ENCODE measurements at regions not wholly inside any gene's neighbourhood (a gene's known extent, or its start where the extent isn't known, plus 50 kb on each side); places are given as distances from the start of the nearest gene placed in this dataset.

DNA sequence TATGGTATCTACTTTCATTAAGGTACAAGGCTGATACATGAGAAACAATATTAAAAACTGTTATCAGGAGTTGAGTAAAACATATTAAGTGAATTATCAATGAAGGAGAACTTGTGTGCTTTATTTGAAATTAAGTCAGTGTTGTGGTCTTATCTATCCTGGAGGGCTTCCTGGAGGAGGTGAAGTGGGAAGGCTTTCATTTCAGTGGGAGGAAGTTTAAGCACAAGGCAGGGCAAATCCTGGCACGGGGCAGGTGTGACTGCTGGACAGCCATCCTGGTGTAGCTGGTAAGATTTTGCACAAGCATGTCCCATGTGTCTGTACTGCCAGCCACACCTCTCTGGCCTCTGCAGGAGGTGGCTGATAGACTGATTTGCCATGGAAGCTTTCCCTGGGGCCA is 159.7 kb upstream of the SKOR2 start:
- TF ChIP-seq, protein P1, sequence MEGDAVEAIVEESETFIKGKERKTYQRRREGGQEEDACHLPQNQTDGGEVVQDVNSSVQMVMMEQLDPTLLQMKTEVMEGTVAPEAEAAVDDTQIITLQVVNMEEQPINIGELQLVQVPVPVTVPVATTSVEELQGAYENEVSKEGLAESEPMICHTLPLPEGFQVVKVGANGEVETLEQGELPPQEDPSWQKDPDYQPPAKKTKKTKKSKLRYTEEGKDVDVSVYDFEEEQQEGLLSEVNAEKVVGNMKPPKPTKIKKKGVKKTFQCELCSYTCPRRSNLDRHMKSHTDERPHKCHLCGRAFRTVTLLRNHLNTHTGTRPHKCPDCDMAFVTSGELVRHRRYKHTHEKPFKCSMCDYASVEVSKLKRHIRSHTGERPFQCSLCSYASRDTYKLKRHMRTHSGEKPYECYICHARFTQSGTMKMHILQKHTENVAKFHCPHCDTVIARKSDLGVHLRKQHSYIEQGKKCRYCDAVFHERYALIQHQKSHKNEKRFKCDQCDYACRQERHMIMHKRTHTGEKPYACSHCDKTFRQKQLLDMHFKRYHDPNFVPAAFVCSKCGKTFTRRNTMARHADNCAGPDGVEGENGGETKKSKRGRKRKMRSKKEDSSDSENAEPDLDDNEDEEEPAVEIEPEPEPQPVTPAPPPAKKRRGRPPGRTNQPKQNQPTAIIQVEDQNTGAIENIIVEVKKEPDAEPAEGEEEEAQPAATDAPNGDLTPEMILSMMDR (IDR thresholded peaks at IDR 0.05; ENCODE audit: borderline replicate concordance, extremely low read depth, low read length, poor library complexity, severe bottlenecking) = no peak
- TF ChIP-seq EZH2 (IDR thresholded peaks at IDR 0.05; ENCODE audit: borderline replicate concordance, low read depth, low read length, severe bottlenecking) = no peak

Data from DND-41 (cell line).